ENCODE measurements at regions not wholly inside any gene's neighbourhood (a gene's known extent, or its start where the extent isn't known, plus 50 kb on each side); places are given as distances from the start of the nearest gene placed in this dataset.
"Not testable (repeated sequence)": the region's sequence is repeated elsewhere in the genome, so short reads cannot be mapped to it uniquely, and the experiment has no call there.

DNA sequence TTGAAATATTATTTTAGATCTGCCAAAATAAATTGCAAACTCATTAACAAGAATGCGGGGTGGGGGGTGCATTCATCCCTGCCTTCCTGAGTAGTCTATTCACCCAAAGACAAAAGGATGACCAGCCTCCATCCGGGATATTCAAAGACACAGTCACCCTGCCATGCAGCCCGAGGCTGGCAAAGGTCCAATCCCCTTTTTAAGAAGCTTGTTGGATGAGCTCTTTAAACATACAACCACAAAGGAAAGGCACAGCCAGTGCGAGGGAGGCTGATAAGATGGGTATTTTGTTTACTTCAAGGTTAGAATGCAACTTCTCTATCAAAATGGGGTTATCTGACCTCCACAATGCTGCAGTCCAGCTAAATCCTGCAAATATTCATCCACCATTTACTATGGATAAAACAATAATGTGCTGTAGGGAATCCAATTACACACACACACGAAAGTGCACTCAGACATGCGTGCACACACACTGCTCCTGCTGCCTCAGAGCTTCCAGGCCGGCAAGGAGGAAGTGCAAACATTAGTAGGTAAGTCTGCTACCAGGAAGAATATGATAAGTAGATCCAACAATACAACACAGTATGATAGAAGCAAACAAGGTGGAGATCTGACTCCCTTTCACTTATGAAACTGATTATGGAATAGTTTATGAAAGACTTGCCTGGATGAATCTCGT is 133.6 kb downstream of the CCDC74A start:
- 78% methylated on average over 8 of the region's 8 CpGs; no CpG with 5 or more reads in 1 of the 2 experiments for WGBS, 2 experiments (ENCODE audit: extremely low coverage in 1 of 2, insufficient coverage in 1 of 2, insufficient read length in 1 of 2, insufficient replicate concordance in 2 of 2, low coverage in 1 of 2, low lambda C conversion rate in 2 of 2, missing lambda C conversion rate in 1 of 2)
- H3K4me1 ChIP-seq (replicated peaks in 1 of 4; ENCODE audit: control insufficient read depth in 3 of 4, insufficient read depth in 4 of 4, low read length in 3 of 4); H2BK15ac ChIP-seq (ENCODE audit: low read length); H2AK5ac ChIP-seq (ENCODE audit: low read depth, low read length); H3K9ac ChIP-seq (replicated peaks in 1 of 4; ENCODE audit: extremely low read depth in 1 of 4, low read depth in 3 of 4, low read length in 3 of 4); H3K4ac ChIP-seq (replicated peaks; ENCODE audit: insufficient read length, low read depth, low read length); H3K4me3 ChIP-seq (ENCODE audit: extremely low read depth in 1 of 4, insufficient read depth in 2 of 4, low read depth in 3 of 4, low read length in 4 of 4); H3K23me2 ChIP-seq (ENCODE audit: low read depth, low read length); DNase-seq (ENCODE audit: low read depth in 1 of 2, low spot score in 2 of 2); H3K79me2 ChIP-seq (ENCODE audit: control insufficient read depth in 1 of 2, insufficient read depth in 2 of 2, low read length in 2 of 2); H2BK12ac ChIP-seq (ENCODE audit: low read depth, low read length); H3K27ac ChIP-seq (ENCODE audit: low read depth, low read length); H2BK120ac ChIP-seq (replicated peaks; ENCODE audit: low read depth, low read length); H2BK5ac ChIP-seq (ENCODE audit: low read depth, low read length); H4K8ac ChIP-seq (ENCODE audit: extremely low read depth, insufficient read depth, low read length); H2BK20ac ChIP-seq (ENCODE audit: low read length); H3K14ac ChIP-seq (ENCODE audit: insufficient read length); H2AFZ ChIP-seq (ENCODE audit: low read length); H3K36me3 ChIP-seq (ENCODE audit: control insufficient read depth in 2 of 4, insufficient read depth in 4 of 4, low read length in 3 of 4); H3K4me2 ChIP-seq (ENCODE audit: insufficient read depth in 1 of 2, low read depth in 2 of 2, low read length in 2 of 2); H3K56ac ChIP-seq (replicated peaks; ENCODE audit: insufficient read length, low read depth, low read length); H3K18ac ChIP-seq (ENCODE audit: extremely low read depth, low read length); H4K20me1 ChIP-seq (replicated peaks in 1 of 2; ENCODE audit: control insufficient read depth in 1 of 2, insufficient read depth in 2 of 2, low read length in 2 of 2); H4K5ac ChIP-seq (ENCODE audit: insufficient read length, low read depth, low read length); H4K91ac ChIP-seq (replicated peaks; ENCODE audit: insufficient read length, low read length); H3K79me1 ChIP-seq (ENCODE audit: low read depth, low read length); FAIRE-seq; POLR2A ChIA-PET (ENCODE audit: partially characterized antibody); H3K23ac ChIP-seq (ENCODE audit: insufficient read length); H3K27me3 ChIP-seq (replicated peaks in 1 of 4; ENCODE audit: control insufficient read depth in 3 of 4, extremely low read depth in 1 of 4, insufficient read depth in 3 of 4, low read length in 3 of 4): not testable (repeated sequence)
- CTCF ChIA-PET (ENCODE audit: partially characterized antibody): interaction anchor here (1.3 kb wide), 1 partner anchor 11 kb away, joined by 4 read pairs; no protein-coding TSS in a partner anchor
- peaks cover 0 to 20% of the 10 kb centered on the region in 2 experiments; a peak in 1 of 4 replicates for H3K9me3 ChIP-seq (ENCODE audit: insufficient read depth in 2 of 2, low read depth in 1 of 2, low read length in 1 of 2)
